HT-29 (cell line): ENCODE measurements at regions not wholly inside any gene's neighbourhood (a gene's known extent, or its start where the extent isn't known, plus 50 kb on each side); places are given as distances from the start of the nearest gene placed in this dataset.
"Not testable (repeated sequence)": the region's sequence is repeated elsewhere in the genome, so short reads cannot be mapped to it uniquely, and the experiment has no call there.

Experiments
- DNase-seq: peaks from one replicate; pipeline ENCODE4 v3.0.0-alpha.2; 2015; ENCODE audit warnings: low spot score

GRCh38 chr16:77488652-77489051 is 53.8 kb upstream of the ADAMTS18 start:
- DNase-seq, result no peak

DNA sequence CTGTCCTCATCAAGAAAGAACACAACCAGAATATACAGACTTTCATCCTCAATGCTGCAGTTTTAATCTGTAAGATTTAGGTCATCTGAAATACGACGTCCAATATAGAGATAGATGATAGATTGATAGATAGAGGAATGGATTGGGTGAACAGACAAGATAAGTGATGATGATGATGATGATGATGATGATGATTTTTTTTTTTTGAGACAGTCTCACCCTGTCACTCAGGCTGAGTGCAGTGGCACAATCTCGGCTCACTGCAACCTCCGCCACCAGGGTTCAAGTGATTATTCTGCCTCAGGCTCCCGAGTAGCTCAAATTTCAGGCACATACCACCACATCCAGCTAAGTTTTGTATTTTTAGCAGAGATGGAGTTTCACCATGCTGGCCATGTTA is 56.3 kb upstream of the ADAMTS18 start:
- no peak for DNase-seq

- no peak for DNase-seq
Measured at GRCh38 chr16:77496934-77497333, 62.1 kb upstream of the ADAMTS18 start.

DNA sequence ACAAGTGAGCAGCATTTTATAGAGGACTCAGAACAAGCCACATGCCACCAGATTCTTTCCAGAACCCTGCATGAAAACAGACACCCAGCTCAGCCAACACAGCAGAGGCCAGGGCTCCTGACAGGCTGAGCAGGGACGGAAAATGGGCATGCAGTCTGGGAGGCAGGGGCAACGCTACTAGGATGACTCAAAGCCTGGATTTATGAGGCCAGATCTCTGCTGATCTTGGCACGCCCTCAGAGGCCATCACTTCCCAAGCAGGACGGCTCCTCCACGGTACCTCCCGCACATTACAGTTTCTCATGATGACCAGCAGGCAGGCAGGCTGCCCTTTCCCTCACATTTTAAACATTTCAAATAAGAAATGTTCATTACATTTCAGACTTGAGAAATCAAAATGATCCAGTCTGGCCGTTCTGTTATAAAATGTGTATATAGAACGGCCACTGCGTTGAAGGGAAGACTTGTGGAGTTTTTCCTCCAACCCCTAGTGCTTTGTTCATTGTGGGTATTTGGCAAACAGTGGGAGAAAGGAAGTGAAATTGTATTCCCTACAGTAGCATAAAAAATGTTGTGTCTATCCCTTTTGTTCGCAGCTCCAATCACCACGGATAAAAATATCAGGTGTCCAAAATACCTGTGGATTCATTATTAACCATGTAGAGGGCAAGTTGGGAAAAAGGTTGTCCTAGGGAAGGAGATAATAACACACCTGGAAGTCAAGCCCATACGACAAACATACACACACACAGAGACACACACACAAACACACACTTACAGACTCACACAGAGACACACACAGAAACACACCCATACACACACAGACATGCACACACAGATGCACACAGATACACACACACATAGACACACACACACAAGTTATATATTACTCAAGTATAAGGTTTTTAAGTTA is 64.8 kb upstream of the ADAMTS18 start:
- DNase-seq, result no peak

DNA sequence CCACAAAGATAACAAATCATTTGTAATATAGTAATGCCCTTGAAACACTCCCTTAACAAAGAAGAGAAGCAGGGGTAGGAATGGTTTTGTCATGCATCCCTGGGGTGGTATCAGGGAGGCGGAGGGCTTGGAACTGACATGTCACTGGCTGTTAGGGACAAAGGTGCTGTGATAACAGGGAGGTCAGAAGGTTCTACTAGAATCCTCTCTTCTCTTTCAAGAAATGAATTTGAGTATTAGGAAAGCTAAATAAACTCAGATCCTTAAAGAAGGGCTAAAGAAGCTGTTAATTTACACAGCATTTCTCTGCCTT is 65.4 kb upstream of the ADAMTS18 start:
- no peak for DNase-seq

DNA sequence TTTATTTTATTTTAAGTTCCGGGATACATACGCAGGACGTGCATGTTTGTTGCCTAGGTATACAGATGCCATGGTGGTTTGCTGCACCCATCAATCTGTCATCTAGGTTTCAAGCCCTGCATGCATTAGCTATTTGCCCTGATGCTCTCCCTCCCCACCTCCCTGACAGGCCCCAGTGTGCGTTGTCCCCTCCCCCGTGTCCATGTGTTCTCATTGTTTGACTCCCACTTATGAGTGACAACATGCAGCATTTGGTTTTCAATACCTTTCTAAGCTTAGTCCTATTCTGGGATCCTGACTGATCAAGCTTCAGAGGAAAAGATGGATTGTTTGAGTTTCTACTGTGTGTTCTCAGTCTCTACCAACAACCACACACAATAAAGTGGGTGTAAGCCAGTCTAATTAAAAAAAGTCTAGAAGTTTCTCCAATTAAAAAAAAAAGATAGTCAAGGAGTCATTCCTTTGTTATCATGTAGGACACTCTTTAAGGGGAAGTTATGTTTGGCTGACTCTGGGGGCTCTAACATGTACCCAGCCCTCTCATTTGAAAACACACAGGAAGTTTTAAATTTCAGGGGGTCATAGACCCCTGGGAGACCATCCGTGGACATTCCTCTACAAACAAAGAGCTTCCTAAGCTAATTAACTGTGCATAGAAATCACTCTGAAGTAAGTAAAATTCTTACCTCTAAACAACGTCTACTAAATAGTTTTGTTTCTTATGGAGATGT is 66.3 kb upstream of the ADAMTS18 start:
- DNase-seq, result no peak

- DNase-seq, result no peak
Measured at GRCh38 chr16:77502448-77502847, 67.6 kb upstream of the ADAMTS18 start.

DNA sequence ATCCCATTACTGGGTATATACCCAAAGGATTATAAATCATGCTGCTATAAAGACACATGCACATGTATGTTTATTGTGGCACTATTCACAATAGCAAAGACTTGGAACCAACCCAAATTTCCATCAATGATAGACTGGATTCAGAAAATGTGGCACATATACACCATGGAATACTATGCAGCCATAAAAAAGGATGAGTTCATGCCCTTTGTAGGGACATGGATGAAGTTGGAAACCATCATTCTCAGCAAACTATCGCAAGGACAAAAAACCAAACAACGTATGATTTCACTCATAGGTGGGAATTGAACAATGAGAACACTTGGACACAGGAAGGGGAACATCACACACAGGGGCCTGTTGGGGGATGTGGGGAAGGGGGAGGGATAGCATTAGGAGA is 71.7 kb upstream of the ADAMTS18 start:
- not testable (repeated sequence) for DNase-seq

GRCh38 chr16:77509051-77509450 is 74.2 kb upstream of the ADAMTS18 start:
- DNase-seq, result no peak

DNA sequence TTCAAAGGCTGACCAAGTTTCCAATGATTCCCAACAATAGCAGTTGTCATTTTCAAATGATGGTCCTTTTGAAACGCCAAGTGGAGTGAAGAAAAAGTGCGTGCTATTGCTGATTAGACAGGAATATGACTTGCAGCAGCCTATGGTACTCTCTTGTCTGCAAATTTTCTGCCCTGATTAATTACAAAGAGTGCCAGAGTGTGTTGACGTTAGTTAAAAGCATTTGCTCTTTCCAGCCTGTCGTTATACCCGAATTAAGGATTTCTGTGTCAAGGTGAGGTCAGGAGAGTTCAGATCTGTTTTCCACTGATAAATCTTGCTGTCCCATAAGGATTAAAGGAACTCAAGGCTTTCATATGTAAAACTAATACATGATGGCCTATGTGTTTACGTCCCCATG is 75.0 kb upstream of the ADAMTS18 start:
- DNase-seq, result no peak

DNA sequence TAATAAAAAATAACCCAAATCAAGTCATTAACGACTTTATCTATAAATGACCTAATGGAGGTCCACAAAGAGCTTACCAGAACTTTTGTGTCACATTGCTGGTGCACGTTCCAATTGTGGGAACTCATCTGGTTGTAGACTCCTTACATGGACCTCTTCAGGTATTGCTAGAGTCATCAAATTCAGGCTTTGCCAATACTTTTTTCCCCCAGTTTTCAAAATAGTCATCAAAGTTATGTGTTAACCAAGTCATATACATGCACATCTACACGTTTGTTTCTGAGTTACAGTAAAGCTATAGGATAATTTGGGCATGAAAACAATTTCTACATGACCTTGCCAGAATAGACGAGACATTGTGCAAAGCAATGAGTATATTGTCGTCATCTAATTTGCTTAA is 76.2 kb upstream of the ADAMTS18 start:
- DNase-seq, result no peak

DNA sequence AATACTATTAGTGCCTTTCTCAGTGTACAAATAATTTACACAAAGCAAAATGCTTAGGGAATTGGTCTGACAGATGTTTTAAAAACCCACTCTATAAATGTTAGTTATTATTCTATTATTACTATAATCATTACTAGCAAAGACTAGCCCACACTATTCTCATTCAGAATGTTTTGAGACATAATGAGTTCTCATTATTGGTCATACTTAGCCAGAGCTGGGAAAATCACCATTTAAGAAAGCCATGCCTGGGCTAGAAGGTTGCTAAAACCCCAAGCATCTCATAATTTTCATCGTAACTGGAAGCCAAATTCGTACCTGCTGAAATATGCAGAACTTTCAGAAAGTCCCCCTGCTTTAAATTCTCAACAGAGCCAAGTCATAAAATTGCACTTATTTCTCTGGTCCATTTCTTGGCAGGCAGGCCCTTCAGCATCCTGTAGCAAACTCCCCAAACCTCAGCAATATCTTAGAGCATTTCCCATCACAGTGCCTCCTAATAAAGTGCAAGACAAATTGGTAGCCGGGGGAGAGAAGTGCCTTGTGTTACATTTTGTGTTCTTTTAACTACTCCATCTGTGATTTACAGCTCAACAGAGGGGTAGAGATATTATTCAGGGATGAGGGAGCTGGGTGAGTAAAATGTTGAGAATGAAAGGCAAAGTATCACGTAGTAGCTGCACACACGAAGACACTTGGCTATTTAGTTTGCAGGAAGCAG is 79.8 kb upstream of the ADAMTS18 start:
- DNase-seq, result no peak

GRCh38 chr16:77525226-77525625 is 90.4 kb upstream of the ADAMTS18 start:
- DNase-seq, result not testable (repeated sequence)

DNA sequence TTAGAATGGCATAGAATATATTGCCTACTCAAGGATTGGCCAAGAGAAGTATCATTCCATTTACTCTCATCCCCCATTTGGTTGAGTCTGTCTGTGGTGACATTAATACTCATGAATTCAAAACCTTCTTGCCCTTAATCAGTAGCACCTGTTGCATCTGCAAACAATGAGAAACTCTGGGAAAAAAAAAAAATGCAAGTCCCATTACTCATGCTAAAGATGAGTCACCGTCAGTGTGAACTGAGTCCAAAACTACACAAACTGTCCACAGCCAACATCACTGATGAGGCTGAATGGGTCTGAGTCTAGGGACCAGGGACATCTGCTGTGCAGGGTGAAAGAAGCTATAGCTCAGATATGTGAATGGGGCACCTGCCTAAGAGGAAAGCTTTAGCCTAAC is 96.9 kb upstream of the ADAMTS18 start:
- no peak for DNase-seq

DNA sequence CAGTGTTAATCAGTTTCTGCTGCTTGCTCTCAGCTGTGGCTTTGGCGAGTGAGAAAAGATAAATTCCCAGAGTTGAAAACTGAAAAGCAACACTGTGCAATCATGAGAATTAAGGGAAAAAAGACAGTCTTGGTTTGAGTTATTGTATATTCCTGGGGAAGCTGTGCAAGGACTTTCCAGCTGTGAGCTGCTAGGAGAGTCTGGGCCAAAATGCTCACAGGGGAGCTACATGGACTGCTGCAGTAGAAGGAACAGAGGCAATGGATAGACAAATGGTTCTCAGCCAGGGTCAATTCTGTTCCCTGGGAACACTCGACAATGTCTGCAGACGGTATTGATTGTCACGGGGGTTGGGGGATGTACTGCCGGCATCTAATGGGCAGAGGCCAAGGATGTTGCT is 102.0 kb upstream of the ADAMTS18 start:
- no peak for DNase-seq

- DNase-seq, result no peak
Measured at GRCh38 chr16:77539421-77540034, 104.7 kb upstream of the ADAMTS18 start.

DNA sequence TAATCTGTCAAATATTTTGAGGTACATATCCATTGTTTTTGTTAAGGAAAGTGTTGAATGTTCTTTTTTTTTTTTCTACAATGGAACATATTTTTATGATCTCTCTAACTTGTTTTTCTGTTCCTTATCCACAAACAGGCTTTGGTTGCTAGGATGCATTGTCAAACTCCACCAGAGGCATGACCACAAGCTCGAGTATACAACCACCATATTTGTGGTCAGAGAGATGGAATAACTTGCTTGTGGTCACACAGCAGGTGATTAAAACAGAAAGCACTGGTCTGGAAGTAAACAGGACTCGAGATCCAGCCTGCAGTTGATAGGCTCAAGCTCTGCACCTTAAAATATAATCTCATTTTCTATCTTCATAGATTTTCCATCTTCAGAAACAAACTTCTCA is 105.8 kb upstream of the ADAMTS18 start:
- DNase-seq, result no peak

- DNase-seq, result no peak
Measured at GRCh38 chr16:77541165-77541564, 106.3 kb upstream of the ADAMTS18 start.

DNA sequence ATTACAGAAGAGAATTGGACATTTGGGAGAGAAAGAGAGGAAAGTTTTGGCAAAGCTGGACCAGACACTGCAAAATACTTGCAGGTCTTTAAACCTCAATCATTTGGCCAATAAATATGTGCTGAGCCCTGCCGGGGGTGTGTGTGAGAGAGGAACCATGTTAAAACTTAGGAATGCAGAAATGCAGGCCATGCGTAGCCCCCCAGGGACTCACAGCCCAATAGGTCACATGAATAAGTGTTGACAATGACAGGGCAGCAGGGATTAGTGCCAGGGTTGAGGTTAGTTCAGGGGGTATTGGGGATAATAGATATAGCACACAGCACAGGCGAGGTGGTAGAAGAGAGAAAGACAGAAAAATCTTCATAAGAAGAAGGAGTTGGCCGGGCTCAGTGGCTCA is 113.3 kb upstream of the ADAMTS18 start:
- DNase-seq, result no peak

- DNase-seq, result no peak
Measured at GRCh38 chr16:77548766-77549165, 113.9 kb upstream of the ADAMTS18 start.

GRCh38 chr16:77549876-77550275 is 115.0 kb upstream of the ADAMTS18 start:
- DNase-seq, result no peak

- no peak for DNase-seq
Measured at GRCh38 chr16:77551357-77551756, 116.5 kb upstream of the ADAMTS18 start.
